ENCODE measurements at regions not wholly inside any gene's neighbourhood (a gene's known extent, or its start where the extent isn't known, plus 50 kb on each side); places are given as distances from the start of the nearest gene placed in this dataset.

DNA sequence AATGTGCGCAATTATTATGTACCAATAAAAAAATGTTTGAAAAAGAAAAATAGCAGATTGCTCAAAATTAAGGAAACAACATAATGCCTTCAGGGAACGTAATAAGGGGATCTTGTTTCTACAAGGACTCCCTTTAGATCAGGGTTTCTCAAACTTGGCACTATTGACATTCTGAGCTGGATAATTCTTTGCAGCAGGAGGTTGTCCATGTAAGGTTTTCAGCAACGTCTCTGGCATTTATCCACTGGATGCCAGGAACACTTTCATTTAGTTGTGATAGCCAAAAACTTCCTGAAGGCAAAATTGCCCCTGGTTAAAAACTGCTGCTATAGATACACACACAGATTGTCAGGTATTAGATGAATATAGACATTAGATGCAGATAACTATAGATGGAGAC, 666.7 kb upstream of the ADAMTS5 start:
- intact Hi-C loops (cut with micrococcal nuclease), result no loop called here

More for the DNA sequence above, 666.7 kb upstream of the ADAMTS5 start:
- ChIA-PET CTCF (no interaction called here), POLR2A (no interaction called here)
- H3K4me3 ChIP-seq (replicated peaks in 1 of 3; ENCODE audit: insufficient read depth in 1 of 3, low read depth in 1 of 3, low read length in 3 of 3), result no peak overlapping the region
- DNase-seq (ENCODE audit: low read depth, low spot score) (no peak), FAIRE-seq (no peak)
- no peak overlapping the region for H3K4me2 ChIP-seq (ENCODE audit: insufficient read depth, low read length)
- no peaks in the 10 kb centered on the region for H3K36me3 ChIP-seq (ENCODE audit: control insufficient read depth in 2 of 2, extremely low read depth in 1 of 2, insufficient read depth in 2 of 2, low read length in 2 of 2)
- BruUV-seq (replicated peaks), result no TSS peak
- no peak overlapping the region for H3K9ac ChIP-seq (replicated peaks; ENCODE audit: extremely low read depth, insufficient read depth, low read length)
- H2AFZ ChIP-seq (ENCODE audit: low read depth, low read length), result no peak overlapping the region
- no peak overlapping the region for H3K27ac ChIP-seq (ENCODE audit: insufficient read depth, low read depth, low read length)
- dilution Hi-C loops (cut with MboI; ENCODE audit: extremely low pct_ligation_motif_present, low sequenced_read_pairs), result no loop called here
- TF ChIP-seq JUN (IDR thresholded peaks at IDR 0.05; ENCODE audit: borderline replicate concordance, insufficient read depth, insufficient read length, low read depth) (no peak), MYC (IDR thresholded peaks at IDR 0.05; ENCODE audit: low read depth, low read length) (no peak), EZH2 (IDR thresholded peaks at IDR 0.05; ENCODE audit: borderline replicate concordance, low read depth, low read length, severe bottlenecking) (no peak), GATA2 (IDR thresholded peaks at IDR 0.05; ENCODE audit: insufficient read depth, insufficient read length, low read depth, low read length) (no peak), FOS (IDR thresholded peaks at IDR 0.05; ENCODE audit: borderline replicate concordance, insufficient read depth, low read length) (no peak), POLR2AphosphoS5 (IDR thresholded peaks at IDR 0.05; ENCODE audit: insufficient read depth, low read depth, low read length) (no peak), POLR2A (IDR thresholded peaks at IDR 0.05; ENCODE audit: low read depth, low read length) (no peak)
- TF ChIP-seq, protein P1, sequence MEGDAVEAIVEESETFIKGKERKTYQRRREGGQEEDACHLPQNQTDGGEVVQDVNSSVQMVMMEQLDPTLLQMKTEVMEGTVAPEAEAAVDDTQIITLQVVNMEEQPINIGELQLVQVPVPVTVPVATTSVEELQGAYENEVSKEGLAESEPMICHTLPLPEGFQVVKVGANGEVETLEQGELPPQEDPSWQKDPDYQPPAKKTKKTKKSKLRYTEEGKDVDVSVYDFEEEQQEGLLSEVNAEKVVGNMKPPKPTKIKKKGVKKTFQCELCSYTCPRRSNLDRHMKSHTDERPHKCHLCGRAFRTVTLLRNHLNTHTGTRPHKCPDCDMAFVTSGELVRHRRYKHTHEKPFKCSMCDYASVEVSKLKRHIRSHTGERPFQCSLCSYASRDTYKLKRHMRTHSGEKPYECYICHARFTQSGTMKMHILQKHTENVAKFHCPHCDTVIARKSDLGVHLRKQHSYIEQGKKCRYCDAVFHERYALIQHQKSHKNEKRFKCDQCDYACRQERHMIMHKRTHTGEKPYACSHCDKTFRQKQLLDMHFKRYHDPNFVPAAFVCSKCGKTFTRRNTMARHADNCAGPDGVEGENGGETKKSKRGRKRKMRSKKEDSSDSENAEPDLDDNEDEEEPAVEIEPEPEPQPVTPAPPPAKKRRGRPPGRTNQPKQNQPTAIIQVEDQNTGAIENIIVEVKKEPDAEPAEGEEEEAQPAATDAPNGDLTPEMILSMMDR (IDR thresholded peaks at IDR 0.05; ENCODE audit: extremely low read depth in 1 of 2, insufficient read depth in 1 of 2, low read depth in 1 of 2, low read length in 2 of 2), result no peak
- TF ChIP-seq, protein P2, sequence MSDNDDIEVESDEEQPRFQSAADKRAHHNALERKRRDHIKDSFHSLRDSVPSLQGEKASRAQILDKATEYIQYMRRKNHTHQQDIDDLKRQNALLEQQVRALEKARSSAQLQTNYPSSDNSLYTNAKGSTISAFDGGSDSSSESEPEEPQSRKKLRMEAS (IDR thresholded peaks at IDR 0.05; ENCODE audit: insufficient read depth, insufficient read length), result no peak
- no peaks in the 10 kb centered on the region for H3K79me2 ChIP-seq (ENCODE audit: control insufficient read depth, insufficient read depth, low read length)
- H4K20me1 ChIP-seq (replicated peaks; ENCODE audit: control insufficient read depth, extremely low read depth, insufficient read depth, low read length), result no peaks in the 10 kb centered on the region
- no peaks in the 10 kb centered on the region for H3K9me1 ChIP-seq (replicated peaks; ENCODE audit: control insufficient read depth, extremely low read depth, insufficient read depth, low read length)
- H3K27me3 ChIP-seq (ENCODE audit: control insufficient read depth in 2 of 2, insufficient read depth in 2 of 2, low read length in 2 of 2), result no peaks in the 10 kb centered on the region
- H3K4me1 ChIP-seq (ENCODE audit: control insufficient read depth, extremely low read depth, insufficient read depth, low read length), result no peaks in the 10 kb centered on the region
- H3K9me3 ChIP-seq (replicated peaks; ENCODE audit: control insufficient read depth, insufficient read depth, low read length), result no peaks in the 10 kb centered on the region
